Spinal cord (tissue), 9 donors: ENCODE measurements at regions not wholly inside any gene's neighbourhood (a gene's known extent, or its start where the extent isn't known, plus 50 kb on each side); places are given as distances from the start of the nearest gene placed in this dataset.
A peak's percentile ranks its signal among the peaks of the same experiment; 100 is the strongest.
"Not testable (repeated sequence)": the region's sequence is repeated elsewhere in the genome, so short reads cannot be mapped to it uniquely, and the experiment has no call there.

Source experiments
- DNase-seq, 6 donors: peaks; one replicate each; pipeline versions ENCODE4 v3.0.0 to v3.0.0-alpha.2; 2013 to 2015; ENCODE audit warnings: low spot score in 6 of 6, low read depth in 4 of 6
- H3K27ac ChIP-seq: one replicate; pipeline ENCODE4 v1.5.1; 2013; ENCODE audit warnings: low read depth, low read length, control low read depth
- H3K27me3 ChIP-seq: one replicate; pipeline ENCODE4 v1.6.1; 2013; ENCODE audit warnings: low read length; ENCODE audit not compliant: control insufficient read depth, insufficient read depth
- H3K36me3 ChIP-seq: one replicate; pipeline ENCODE4 v1.6.1; 2013; ENCODE audit warnings: low read length; ENCODE audit not compliant: control insufficient read depth, insufficient read depth
- H3K4me1 ChIP-seq: one replicate; pipeline ENCODE4 v1.6.1; 2013; ENCODE audit warnings: low read length; ENCODE audit not compliant: control insufficient read depth, insufficient read depth
- H3K4me3 ChIP-seq: one replicate; pipeline ENCODE4 v1.5.1; 2013; ENCODE audit warnings: low read depth, low read length, control low read depth
- H3K9me3 ChIP-seq: one replicate; pipeline ENCODE4 v1.6.1; 2013; ENCODE audit warnings: low read length; ENCODE audit not compliant: control insufficient read depth, insufficient read depth
- WGBS: methylation state at CpG from one replicate; pipeline ENCODE4 v1.1.5; 2013; ENCODE audit warnings: missing lambda C conversion rate; ENCODE audit not compliant: insufficient coverage; 5-methylcytosine and 5-hydroxymethylcytosine counted together
- donor health status: healthy.

DNA sequence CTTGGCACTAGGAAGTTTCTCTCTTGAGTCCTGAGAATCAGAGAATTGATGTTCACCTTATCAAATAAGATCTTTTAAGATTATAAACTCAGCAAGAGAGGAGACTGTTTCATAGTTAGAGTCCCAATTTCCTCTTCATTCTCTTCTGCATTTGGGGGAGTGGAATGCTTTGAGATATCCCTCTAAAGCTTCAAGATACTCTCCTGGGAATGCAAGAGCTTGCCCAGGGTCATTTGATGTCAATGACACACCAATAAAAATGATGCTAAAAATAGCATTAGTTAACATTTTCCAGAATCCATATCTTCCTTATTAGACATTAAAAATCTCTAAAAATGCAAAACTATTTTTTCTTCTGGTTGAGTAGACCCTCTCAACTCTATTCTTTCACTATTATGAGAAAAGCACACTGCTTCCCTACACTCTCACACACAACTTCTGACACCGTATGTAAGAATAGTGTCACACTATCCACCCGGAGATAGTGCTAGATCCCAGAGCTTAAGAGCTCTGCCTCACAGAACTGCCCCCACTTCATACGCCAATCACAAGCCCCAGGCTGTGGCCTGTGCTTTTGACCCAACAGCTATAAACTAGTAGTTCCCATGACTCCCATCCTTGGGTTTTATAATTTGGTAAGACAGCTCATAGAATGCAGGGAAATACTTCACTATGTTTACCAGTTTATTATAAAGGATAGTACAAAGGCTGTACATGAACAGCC lies 399.9 kb upstream of the RUNX1 start:
- Histone ChIP-seq H3K27me3 (no peaks in the 10 kb centered on the region), H3K4me1 (no peaks in the 10 kb centered on the region), H3K4me3 (no peak overlapping the region), H3K9me3 (peaks cover 6% of the 10 kb centered on the region), H3K27ac (no peak overlapping the region), H3K36me3 (no peaks in the 10 kb centered on the region)
- no peak for DNase-seq
- 80% methylated on average over 1 of the region's 3 CpGs for WGBS

DNA sequence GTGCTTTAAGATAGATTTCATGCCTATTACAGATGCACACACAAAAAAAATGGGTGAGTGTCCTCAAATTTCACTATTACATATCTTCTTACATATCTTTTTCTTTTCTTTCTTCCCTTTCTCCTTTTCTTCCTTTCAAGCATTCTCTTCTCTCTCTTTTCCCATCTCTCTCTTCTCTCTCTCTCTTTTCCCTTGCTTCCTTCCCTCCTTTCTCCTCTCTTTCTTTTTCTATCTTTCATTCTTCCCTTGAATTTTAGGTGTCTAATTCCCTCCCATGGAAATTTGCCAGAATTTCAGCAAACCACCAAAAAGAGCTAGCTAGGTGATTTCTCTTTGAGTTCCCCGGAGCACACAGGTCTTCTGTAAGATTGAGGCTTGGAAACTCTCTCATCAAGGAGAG lies 395.3 kb upstream of the RUNX1 start:
- no peak for DNase-seq
- Histone ChIP-seq H3K27ac (no peak overlapping the region), H3K4me1 (no peaks in the 10 kb centered on the region), H3K36me3 (no peaks in the 10 kb centered on the region), H3K27me3 (no peaks in the 10 kb centered on the region), H3K9me3 (no peaks in the 10 kb centered on the region), H3K4me3 (no peak overlapping the region)
- no CpG with 5 or more reads among the region's 1 CpG for WGBS

- WGBS = 98% methylated on average over 3 of the region's 4 CpGs
- H3K9me3 ChIP-seq = no peaks in the 10 kb centered on the region
- H3K4me1 ChIP-seq = no peaks in the 10 kb centered on the region
- H3K27ac ChIP-seq = no peak overlapping the region
- no peak overlapping the region for H3K4me3 ChIP-seq
- H3K36me3 ChIP-seq = no peaks in the 10 kb centered on the region
- H3K27me3 ChIP-seq = no peaks in the 10 kb centered on the region
- no peak for DNase-seq
Measured at GRCh38 chr21:35441868-35442582, 392.9 kb upstream of the RUNX1 start.

DNA sequence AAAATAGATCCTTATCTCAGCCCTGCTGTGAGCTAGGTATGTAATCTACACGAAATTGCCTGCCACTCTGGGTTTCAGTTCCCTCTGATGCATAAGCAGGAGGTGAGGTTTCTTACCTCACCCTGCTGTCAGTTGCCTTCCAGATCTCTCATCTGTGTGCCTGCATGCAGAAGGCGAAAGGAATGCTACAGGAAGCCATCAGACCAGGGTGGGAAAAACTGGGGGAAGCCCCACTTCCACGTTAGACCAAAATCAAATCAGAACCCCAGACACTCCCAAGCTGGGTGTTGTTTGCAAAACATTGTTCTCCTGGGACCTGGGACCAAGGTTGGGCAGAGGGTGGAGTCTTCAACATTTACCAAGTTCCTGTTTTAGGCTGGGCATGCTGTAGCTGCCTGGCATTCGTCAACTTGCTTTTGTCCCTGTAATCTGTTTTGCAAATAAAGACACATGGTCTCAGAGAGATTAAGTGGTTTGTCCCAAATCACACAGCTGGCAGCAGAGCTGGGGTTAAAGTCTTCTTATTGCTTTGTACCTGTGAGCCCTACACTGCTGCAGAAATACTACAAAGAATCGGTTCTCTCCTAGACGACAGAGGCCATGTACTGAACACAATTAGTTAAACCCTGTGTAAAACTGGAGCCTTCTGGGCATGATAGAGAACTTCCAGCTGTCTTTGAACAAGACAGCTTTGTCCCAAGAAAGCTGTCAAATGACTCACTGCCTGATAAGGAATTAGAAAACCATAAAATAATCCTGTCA lies 389.7 kb upstream of the RUNX1 start:
- WGBS = 21% methylated on average over 4 of the region's 6 CpGs
- Histone ChIP-seq H3K27ac (no peak overlapping the region), H3K36me3 (no peaks in the 10 kb centered on the region), H3K27me3 (no peaks in the 10 kb centered on the region), H3K9me3 (peaks cover 4% of the 10 kb centered on the region), H3K4me1 (no peaks in the 10 kb centered on the region), H3K4me3 (no peak overlapping the region)
- peak in 2 of 6 donors; percentile 7 to 25 for DNase-seq

DNA sequence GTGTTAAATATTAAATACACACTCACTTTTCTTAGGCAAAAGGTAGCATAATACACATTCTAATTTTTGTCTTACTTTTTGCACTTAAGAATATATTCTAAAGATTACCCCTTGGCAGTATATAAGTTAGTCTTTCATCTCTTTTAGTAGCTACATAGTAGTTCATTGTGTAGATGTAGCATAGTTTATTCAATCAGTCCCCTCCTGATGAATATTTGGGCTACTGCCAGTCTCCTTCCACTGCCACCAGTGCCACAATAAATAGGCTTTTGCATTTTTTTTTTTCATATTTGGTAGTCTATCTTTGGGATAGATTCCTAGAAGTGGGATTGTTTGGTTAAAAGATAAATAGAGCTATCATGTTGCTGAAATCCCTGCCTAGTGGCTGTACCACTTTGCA lies 388.8 kb upstream of the RUNX1 start:
- H3K4me1 ChIP-seq = no peaks in the 10 kb centered on the region
- no peak overlapping the region for H3K27ac ChIP-seq
- no peaks in the 10 kb centered on the region for H3K36me3 ChIP-seq
- DNase-seq = peak in 2 of 6 donors; percentile 4 to 25
- no peak overlapping the region for H3K4me3 ChIP-seq
- H3K9me3 ChIP-seq = peaks cover 4% of the 10 kb centered on the region
- H3K27me3 ChIP-seq = no peaks in the 10 kb centered on the region

DNA sequence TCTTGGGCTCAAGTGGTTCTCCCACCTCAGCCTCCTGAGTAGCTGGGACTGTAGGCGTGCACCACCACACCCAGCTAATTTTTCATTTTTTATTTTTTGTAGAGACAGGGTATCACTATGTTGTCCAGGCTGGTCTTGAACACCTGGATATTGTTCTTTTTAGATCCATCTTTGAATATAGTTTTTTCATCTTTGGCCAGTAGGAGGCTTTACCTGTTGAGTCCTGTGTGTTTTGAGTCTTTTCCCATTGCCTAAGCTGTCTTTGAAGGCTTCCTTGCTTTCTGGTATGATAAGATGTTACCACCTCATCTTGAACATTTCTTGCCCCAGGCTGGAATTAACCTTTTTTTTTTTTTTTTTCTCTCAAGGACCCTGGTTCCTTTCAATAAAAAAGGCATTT lies 387.8 kb upstream of the RUNX1 start:
- Histone ChIP-seq H3K4me1 (no peaks in the 10 kb centered on the region), H3K4me3 (no peak overlapping the region), H3K27ac (no peak overlapping the region), H3K36me3 (no peaks in the 10 kb centered on the region), H3K27me3 (no peaks in the 10 kb centered on the region), H3K9me3 (peaks cover 7% of the 10 kb centered on the region)
- no peak for DNase-seq
- no CpG with 5 or more reads among the region's 1 CpG for WGBS

- not testable (repeated sequence) for H3K4me3 ChIP-seq, H3K27ac ChIP-seq, H3K4me1 ChIP-seq, DNase-seq, H3K27me3 ChIP-seq, H3K9me3 ChIP-seq, H3K36me3 ChIP-seq
- WGBS = 95% methylated on average over 2 of the region's 5 CpGs
Measured at GRCh38 chr21:35432601-35433000, 383.5 kb upstream of the RUNX1 start.

DNA sequence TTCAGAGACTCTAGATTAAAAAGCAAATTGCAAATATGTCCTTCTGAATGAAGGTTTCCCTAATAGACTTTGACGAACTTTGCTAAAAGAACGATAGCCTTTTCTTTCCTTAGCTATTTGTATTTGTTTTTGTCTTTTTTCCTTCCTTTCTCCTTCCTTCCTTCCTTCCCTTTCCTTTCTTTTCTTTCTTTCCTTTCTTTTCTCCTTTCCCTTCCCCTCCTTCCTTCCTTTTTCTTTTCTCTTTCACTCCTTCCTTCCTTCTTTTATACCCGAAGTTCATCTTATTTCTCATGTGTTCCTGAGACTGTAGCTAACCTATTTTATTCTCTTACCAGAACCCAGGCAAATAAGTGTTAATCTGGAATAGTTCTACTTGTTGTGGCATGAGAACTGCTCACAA lies 381.2 kb upstream of the RUNX1 start:
- Histone ChIP-seq H3K27ac (no peak overlapping the region), H3K27me3 (no peaks in the 10 kb centered on the region)
- no CpG with 5 or more reads among the region's 3 CpGs for WGBS

GRCh38 chr21:35428937-35429336 lies 379.8 kb upstream of the RUNX1 start:
- no peak overlapping the region for H3K27ac ChIP-seq
- no peaks in the 10 kb centered on the region for H3K4me1 ChIP-seq
- DNase-seq = no peak

More for the DNA sequence above, 381.2 kb upstream of the RUNX1 start:
- Histone ChIP-seq H3K9me3 (peaks cover 8% of the 10 kb centered on the region), H3K36me3 (no peaks in the 10 kb centered on the region), H3K4me3 (no peak overlapping the region), H3K4me1 (no peaks in the 10 kb centered on the region)
- no peak for DNase-seq

More at GRCh38 chr21:35428937-35429336, 379.8 kb upstream of the RUNX1 start:
- no peak overlapping the region for H3K4me3 ChIP-seq
- no peaks in the 10 kb centered on the region for H3K36me3 ChIP-seq
- peaks cover 4% of the 10 kb centered on the region for H3K9me3 ChIP-seq
- H3K27me3 ChIP-seq = no peaks in the 10 kb centered on the region
